Activated T-cell treated with anti-CD3 and anti-CD28 coated beads for 4 hours (primary cell): ENCODE measurements at regions not wholly inside any gene's neighbourhood (a gene's known extent, or its start where the extent isn't known, plus 50 kb on each side); places are given as distances from the start of the nearest gene placed in this dataset.
"Not testable (repeated sequence)": the region's sequence is repeated elsewhere in the genome, so short reads cannot be mapped to it uniquely, and the experiment has no call there.

ENCODE experiments used
- DNase-seq: peaks from one replicate; pipeline ENCODE4 v3.0.0-alpha.2; 2020

- DNase-seq = no peak
Observed at GRCh38 chr10:4181621-4182049, 396.6 kb upstream of the KLF6 start.

GRCh38 chr10:4181081-4181480, 396.1 kb upstream of the KLF6 start:
- DNase-seq = no peak

GRCh38 chr10:4177791-4178190, 392.8 kb upstream of the KLF6 start:
- no peak for DNase-seq

GRCh38 chr10:4176500-4177281, 391.7 kb upstream of the KLF6 start:
- no peak for DNase-seq

GRCh38 chr10:4174197-4174596, 389.2 kb upstream of the KLF6 start:
- no peak for DNase-seq

GRCh38 chr10:4170633-4171314, 385.8 kb upstream of the KLF6 start:
- no peak for DNase-seq

GRCh38 chr10:4170181-4170580, 385.2 kb upstream of the KLF6 start:
- DNase-seq = no peak

GRCh38 chr10:4169448-4169847, 384.4 kb upstream of the KLF6 start:
- DNase-seq = no peak

GRCh38 chr10:4167216-4167615, 382.2 kb upstream of the KLF6 start:
- no peak for DNase-seq

GRCh38 chr10:4162571-4163286, 377.7 kb upstream of the KLF6 start:
- no peak for DNase-seq

- DNase-seq = no peak
Observed at GRCh38 chr10:4159173-4159572, 374.2 kb upstream of the KLF6 start.

- DNase-seq = no peak
Observed at GRCh38 chr10:4154191-4154715, 369.2 kb upstream of the KLF6 start.

- DNase-seq = no peak
Observed at GRCh38 chr10:4151466-4151865, 366.5 kb upstream of the KLF6 start.

- DNase-seq = no peak
Observed at GRCh38 chr10:4150676-4151075, 365.7 kb upstream of the KLF6 start.

- DNase-seq = not testable (repeated sequence)
Observed at GRCh38 chr10:4149460-4149859, 364.5 kb upstream of the KLF6 start.

GRCh38 chr10:4147245-4147644, 362.2 kb upstream of the KLF6 start:
- no peak for DNase-seq

- DNase-seq = no peak
Observed at GRCh38 chr10:4144817-4145216, 359.8 kb upstream of the KLF6 start.

GRCh38 chr10:4141471-4141870, 356.5 kb upstream of the KLF6 start:
- no peak for DNase-seq

GRCh38 chr10:4138146-4138721, 353.2 kb upstream of the KLF6 start:
- no peak for DNase-seq

GRCh38 chr10:4137299-4137698, 352.3 kb upstream of the KLF6 start:
- no peak for DNase-seq

- no peak for DNase-seq
Observed at GRCh38 chr10:4136121-4136520, 351.1 kb upstream of the KLF6 start.

GRCh38 chr10:4132216-4132556, 347.2 kb upstream of the KLF6 start:
- DNase-seq = no peak
